SKM-1 treated with dmso at 0.1 percent for 144 hours (cell line): ENCODE measurements at regions not wholly inside any gene's neighbourhood (a gene's known extent, or its start where the extent isn't known, plus 50 kb on each side); places are given as distances from the start of the nearest gene placed in this dataset.

ENCODE experiments used
- DNase-seq: peaks from one replicate; lab custom pipeline; 2025; ENCODE audit not compliant: unreplicated experiment; lab: John Stamatoyannopoulos, UW

GRCh38 chr12:92556637-92557421 lies 146.0 kb upstream of the PLEKHG7 start:
- DNase-seq: no peak

- DNase-seq: no peak
Measured at GRCh38 chr12:92556141-92556540, 146.6 kb upstream of the PLEKHG7 start.

- no peak for DNase-seq
Measured at GRCh38 chr12:92554158-92555073, 148.4 kb upstream of the PLEKHG7 start.

- DNase-seq: no peak
Measured at GRCh38 chr12:92553389-92553788, 149.4 kb upstream of the PLEKHG7 start.

GRCh38 chr12:92552412-92553108 lies 150.2 kb upstream of the PLEKHG7 start:
- no peak for DNase-seq

GRCh38 chr12:92551853-92552397 lies 150.9 kb upstream of the PLEKHG7 start:
- no peak for DNase-seq

GRCh38 chr12:92551210-92551609 lies 151.6 kb upstream of the PLEKHG7 start:
- DNase-seq: no peak

GRCh38 chr12:92550661-92551060 lies 152.1 kb upstream of the PLEKHG7 start:
- DNase-seq: no peak

- DNase-seq: no peak
Measured at GRCh38 chr12:92550254-92550653, 152.5 kb upstream of the PLEKHG7 start.

GRCh38 chr12:92549516-92549915 lies 153.3 kb upstream of the PLEKHG7 start:
- DNase-seq: no peak

- no peak for DNase-seq
Measured at GRCh38 chr12:92547906-92548305, 154.9 kb upstream of the PLEKHG7 start.

GRCh38 chr12:92547420-92547819 lies 155.4 kb upstream of the PLEKHG7 start:
- no peak for DNase-seq

GRCh38 chr12:92546635-92547348 lies 156.0 kb upstream of the PLEKHG7 start:
- DNase-seq: no peak

GRCh38 chr12:92546259-92546634 lies 156.5 kb upstream of the PLEKHG7 start:
- DNase-seq: no peak

- DNase-seq: no peak
Measured at GRCh38 chr12:92544322-92544721, 158.5 kb upstream of the PLEKHG7 start.

GRCh38 chr12:92543840-92544239 lies 158.9 kb upstream of the PLEKHG7 start:
- DNase-seq: no peak

GRCh38 chr12:92543359-92543758 lies 159.4 kb upstream of the PLEKHG7 start:
- no peak for DNase-seq

GRCh38 chr12:92541731-92542130 lies 161.1 kb upstream of the PLEKHG7 start:
- DNase-seq: no peak

GRCh38 chr12:92540782-92541423 lies 161.9 kb upstream of the PLEKHG7 start:
- peak; percentile 3 for DNase-seq
